ENCODE measurements at regions not wholly inside any gene's neighbourhood (a gene's known extent, or its start where the extent isn't known, plus 50 kb on each side); places are given as distances from the start of the nearest gene placed in this dataset.
"Not testable (repeated sequence)": the region's sequence is repeated elsewhere in the genome, so short reads cannot be mapped to it uniquely, and the experiment has no call there.

- TF ChIP-seq CTCF (conservative IDR thresholded peaks at IDR 0.05 in 1 of 2, IDR thresholded peaks at IDR 0.05 in 1 of 2; ENCODE audit: extremely low read depth in 1 of 2, insufficient read depth in 1 of 2, low read depth in 1 of 2, low read length in 2 of 2); EZH2 (IDR thresholded peaks at IDR 0.05; ENCODE audit: borderline replicate concordance, low read length): not testable (repeated sequence)
These were observed 1183.7 kb upstream of the CDH2 start for GRCh38 chr18:29360659-29361058.

Measured in mammary epithelial cell (primary cell).